Karpas-422 (cell line): ENCODE measurements at regions not wholly inside any gene's neighbourhood (a gene's known extent, or its start where the extent isn't known, plus 50 kb on each side); places are given as distances from the start of the nearest gene placed in this dataset.

ENCODE experiments used
- DNase-seq: peaks from one replicate; pipeline ENCODE4 v3.0.0-alpha.2; 2015
- H2AFZ ChIP-seq: fragments of 200-600 bp; sonication (generic); 2 replicates; pipeline ENCODE4 v1.6.1; 2014; ENCODE audit warnings: antibody characterized with exemption, low read length, mixed read lengths
- H3K27ac ChIP-seq: fragments of 200-600 bp; sonication (generic); 2 replicates; pipeline ENCODE4 v1.5.1; 2014; ENCODE audit warnings: mild to moderate bottlenecking, low read length, moderate library complexity
- H3K27me3 ChIP-seq: fragments of 200-600 bp; sonication (generic); 2 replicates; pipeline ENCODE4 v1.6.1; 2014; ENCODE audit warnings: low read length, mixed read lengths
- H3K36me3 ChIP-seq: fragments of 200-600 bp; sonication (generic); 2 replicates; pipeline ENCODE4 v1.6.1; 2014; ENCODE audit warnings: low read length, mixed read lengths; ENCODE audit not compliant: insufficient read depth
- H3K4me1 ChIP-seq: fragments of 200-600 bp; sonication (generic); 2 replicates; pipeline ENCODE4 v1.6.1; 2014; ENCODE audit warnings: mild to moderate bottlenecking, low read length, mixed read lengths
- H3K4me2 ChIP-seq: fragments of 200-600 bp; sonication (generic); 2 replicates; pipeline ENCODE4 v1.6.1; 2014; ENCODE audit warnings: low read length, low read depth, mild to moderate bottlenecking; ENCODE audit not compliant: poor library complexity, severe bottlenecking
- H3K4me3 ChIP-seq: fragments of 200-600 bp; sonication (generic); 2 replicates; pipeline ENCODE4 v1.5.1; 2014; ENCODE audit warnings: mild to moderate bottlenecking, antibody characterized with exemption, low read length, mixed read lengths
- H3K79me2 ChIP-seq: fragments of 200-600 bp; sonication (generic); 2 replicates; pipeline ENCODE4 v1.6.1; 2014; ENCODE audit warnings: mild to moderate bottlenecking, low read length, mixed read lengths
- H3K9ac ChIP-seq: fragments of 200-600 bp; sonication (generic); 2 replicates; pipeline ENCODE4 v1.6.0; 2014; ENCODE audit warnings: low read length
- H3K9me2 ChIP-seq: fragments of 200-600 bp; sonication (generic), shearing (Covaris generic); replicated peaks from 2 replicates; pipeline ENCODE4 v1.6.0; 2014; ENCODE audit warnings: mild to moderate bottlenecking, low read length, moderate library complexity; ENCODE audit not compliant: insufficient read depth
- H3K9me3 ChIP-seq: fragments of 300-700, 200-600 bp; sonication (generic); 2 replicates; pipeline ENCODE4 v1.6.1; 2014; ENCODE audit warnings: low read length, mixed read lengths
- H4K20me1 ChIP-seq: fragments of 200-600 bp; sonication (generic); 2 replicates; pipeline ENCODE4 v1.6.1; 2014; ENCODE audit warnings: mild to moderate bottlenecking, antibody characterized with exemption, low read length, low read depth; ENCODE audit not compliant: insufficient read depth

- H3K9me3 ChIP-seq, result no peaks in the 10 kb centered on the region
- H3K9me2 ChIP-seq, result no peaks in the 10 kb centered on the region
- H3K4me1 ChIP-seq, result no peaks in the 10 kb centered on the region
- no peaks in the 10 kb centered on the region for H3K36me3 ChIP-seq
- no peak overlapping the region for H3K4me2 ChIP-seq
- H3K27me3 ChIP-seq, result no peaks in the 10 kb centered on the region
- no peaks in the 10 kb centered on the region for H3K79me2 ChIP-seq
- DNase-seq, result no peak
- no peaks in the 10 kb centered on the region for H4K20me1 ChIP-seq
- H3K4me3 ChIP-seq, result no peak overlapping the region
- no peak overlapping the region for H3K27ac ChIP-seq
- no peak overlapping the region for H2AFZ ChIP-seq
- no peak overlapping the region for H3K9ac ChIP-seq
Measured at GRCh38 chr9:93814077-93814956, 140.8 kb downstream of the BARX1 start.

- H3K4me1 ChIP-seq, result no peaks in the 10 kb centered on the region
- H3K9me2 ChIP-seq, result no peaks in the 10 kb centered on the region
- no peak overlapping the region for H3K4me3 ChIP-seq
- H3K79me2 ChIP-seq, result no peaks in the 10 kb centered on the region
- H4K20me1 ChIP-seq, result no peaks in the 10 kb centered on the region
- no peak overlapping the region for H2AFZ ChIP-seq
- H3K27ac ChIP-seq, result no peak overlapping the region
- H3K9me3 ChIP-seq, result no peaks in the 10 kb centered on the region
- DNase-seq, result no peak
- no peaks in the 10 kb centered on the region for H3K36me3 ChIP-seq
- no peaks in the 10 kb centered on the region for H3K27me3 ChIP-seq
- H3K4me2 ChIP-seq, result no peak overlapping the region
- no peak overlapping the region for H3K9ac ChIP-seq
Measured at GRCh38 chr9:93813221-93814076, 141.7 kb downstream of the BARX1 start.

GRCh38 chr9:93812410-93812668 lies 142.8 kb downstream of the BARX1 start:
- Histone ChIP-seq H3K36me3 (no peaks in the 10 kb centered on the region), H3K4me1 (no peaks in the 10 kb centered on the region), H2AFZ (no peak overlapping the region), H3K9me3 (no peaks in the 10 kb centered on the region), H3K27me3 (no peaks in the 10 kb centered on the region), H3K27ac (no peak overlapping the region), H4K20me1 (no peaks in the 10 kb centered on the region), H3K9me2 (no peaks in the 10 kb centered on the region), H3K79me2 (no peaks in the 10 kb centered on the region), H3K4me2 (no peak overlapping the region), H3K9ac (no peak overlapping the region), H3K4me3 (no peak overlapping the region)
- DNase-seq, result no peak

GRCh38 chr9:93810028-93810971 lies 144.9 kb downstream of the BARX1 start:
- H3K4me3 ChIP-seq, result no peak overlapping the region
- no peak overlapping the region for H3K4me2 ChIP-seq
- H3K79me2 ChIP-seq, result no peaks in the 10 kb centered on the region
- H3K9me3 ChIP-seq, result no peaks in the 10 kb centered on the region
- H3K27me3 ChIP-seq, result no peaks in the 10 kb centered on the region
- no peak overlapping the region for H2AFZ ChIP-seq
- no peak overlapping the region for H3K27ac ChIP-seq
- H4K20me1 ChIP-seq, result no peaks in the 10 kb centered on the region
- H3K9me2 ChIP-seq, result no peaks in the 10 kb centered on the region
- no peaks in the 10 kb centered on the region for H3K36me3 ChIP-seq
- H3K9ac ChIP-seq, result no peak overlapping the region
- H3K4me1 ChIP-seq, result no peaks in the 10 kb centered on the region
- no peak for DNase-seq

GRCh38 chr9:93809204-93809940 lies 145.8 kb downstream of the BARX1 start:
- Histone ChIP-seq H3K9me3 (no peaks in the 10 kb centered on the region), H3K36me3 (no peaks in the 10 kb centered on the region), H3K4me1 (no peaks in the 10 kb centered on the region), H3K4me2 (no peak overlapping the region), H3K27me3 (no peaks in the 10 kb centered on the region), H3K79me2 (no peaks in the 10 kb centered on the region), H2AFZ (no peak overlapping the region), H3K4me3 (no peak overlapping the region), H3K27ac (no peak overlapping the region), H4K20me1 (no peaks in the 10 kb centered on the region), H3K9me2 (no peaks in the 10 kb centered on the region), H3K9ac (no peak overlapping the region)
- no peak for DNase-seq

- H3K9ac ChIP-seq, result no peak overlapping the region
- no peak for DNase-seq
- H3K36me3 ChIP-seq, result no peaks in the 10 kb centered on the region
- no peak overlapping the region for H3K4me2 ChIP-seq
- H3K4me3 ChIP-seq, result no peak overlapping the region
- no peaks in the 10 kb centered on the region for H3K9me2 ChIP-seq
- H3K4me1 ChIP-seq, result no peaks in the 10 kb centered on the region
- no peaks in the 10 kb centered on the region for H4K20me1 ChIP-seq
- H3K79me2 ChIP-seq, result no peaks in the 10 kb centered on the region
- no peak overlapping the region for H3K27ac ChIP-seq
- H3K9me3 ChIP-seq, result no peaks in the 10 kb centered on the region
- H3K27me3 ChIP-seq, result no peaks in the 10 kb centered on the region
- H2AFZ ChIP-seq, result no peak overlapping the region
Measured at GRCh38 chr9:93808115-93809029, 146.8 kb downstream of the BARX1 start.
